A673 (cell line): ENCODE measurements at regions not wholly inside any gene's neighbourhood (a gene's known extent, or its start where the extent isn't known, plus 50 kb on each side); places are given as distances from the start of the nearest gene placed in this dataset.

Source experiments
- BruUV-seq: library from RNA; stranded (reverse); fragments of 400-500 nt; replicated peaks from 2 replicates; lab custom pipeline; 2021; lab: Mats Ljungman, UMichigan
- CTCF ChIA-PET: fragments of 300-600 bp; sonication (Branson Sonifier 250); formaldehyde crosslinking; loops from one replicate; lab custom pipeline; 2022; ENCODE audit warnings: antibody characterized with exemption; lab: Charles Lee
- POLR2A ChIA-PET: fragments of 300-600 bp; sonication (Branson Sonifier 250); formaldehyde crosslinking; loops from one replicate; lab custom pipeline; 2022; ENCODE audit warnings: antibody characterized with exemption; ENCODE audit not compliant: low non-redundant PET; lab: Charles Lee
- DNase-seq: peaks from one replicate; pipeline ENCODE4 v3.0.0-alpha.2; 2015; ENCODE audit warnings: low spot score
- H3K27ac ChIP-seq: fragments of 200-600 bp; sonication (generic); 2 replicates; pipeline ENCODE4 v1.5.1; 2016; ENCODE audit warnings: mixed run types, low read depth, mild to moderate bottlenecking, mixed read lengths, antibody characterized with exemption, low read length; ENCODE audit not compliant: poor library complexity, severe bottlenecking
- H3K27me3 ChIP-seq: fragments of 200-600 bp; sonication (generic); replicated peaks from 2 replicates; pipeline ENCODE4 v1.6.1; 2017; ENCODE audit warnings: mixed run types, low read depth, mild to moderate bottlenecking, mixed read lengths, antibody characterized with exemption, low read length; ENCODE audit not compliant: insufficient read depth, poor library complexity
- H3K36me3 ChIP-seq: fragments of 200-600 bp; sonication (generic); 2 replicates; pipeline ENCODE4 v1.6.1; 2016; ENCODE audit warnings: mixed run types, mild to moderate bottlenecking, mixed read lengths, antibody characterized with exemption, low read length; ENCODE audit not compliant: insufficient read depth, poor library complexity, severe bottlenecking
- H3K4me1 ChIP-seq: fragments of 200-600 bp; sonication (generic); 2 replicates; pipeline ENCODE4 v1.6.1; 2017; ENCODE audit warnings: mixed run types, mild to moderate bottlenecking, mixed read lengths, antibody characterized with exemption, low read length; ENCODE audit not compliant: insufficient read depth, poor library complexity, severe bottlenecking
- H3K4me3 ChIP-seq: fragments of 200-600 bp; sonication (generic); 2 replicates; pipeline ENCODE4 v1.5.1; 2016; ENCODE audit warnings: low read depth, mixed run types, mild to moderate bottlenecking, mixed read lengths, low read length; ENCODE audit not compliant: poor library complexity, severe bottlenecking
- H3K9me3 ChIP-seq: fragments of 200-600 bp; sonication (generic); 2 replicates; pipeline ENCODE4 v1.6.1; 2016; ENCODE audit warnings: mixed run types, low read depth, mild to moderate bottlenecking, mixed read lengths, antibody characterized with exemption, low read length; ENCODE audit not compliant: poor library complexity, severe bottlenecking
- EZH2 ChIP-seq: fragments of 200-600 bp; sonication (generic); IDR thresholded peaks from 2 replicates; pipeline ENCODE4 v1.6.1; 2017; ENCODE audit warnings: borderline replicate concordance, low read depth, mild to moderate bottlenecking, mixed read lengths, antibody characterized with exemption, low read length; ENCODE audit not compliant: poor library complexity, severe bottlenecking
- intact Hi-C: fragments of 100-400 bp; cut with micrococcal nuclease; formaldehyde crosslinking; loops from one replicate; pipeline ENCODE4 v1.10.0; 2022; ENCODE audit not compliant: unreplicated experiment
- TF ChIP-seq, protein P1 (sequence below): fragments of 300-800, 200-600 bp; sonication (generic); conservative IDR thresholded peaks from 2 replicates; pipeline ENCODE4 v1.5.1; 2017; ENCODE audit warnings: low read depth, mild to moderate bottlenecking, antibody characterized with exemption, low read length, moderate library complexity, mixed read lengths

GRCh38 chr4:58491620-58492019, 1381.4 kb upstream of the IGFBP7 start:
- POLR2A ChIA-PET, result no interaction called here
- Histone ChIP-seq H3K36me3 (no peaks in the 10 kb centered on the region), H3K27ac (no peak overlapping the region), H3K4me1 (no peaks in the 10 kb centered on the region), H3K4me3 (no peak overlapping the region), H3K9me3 (no peaks in the 10 kb centered on the region), H3K27me3 (no peaks in the 10 kb centered on the region)
- TF ChIP-seq, protein P1, sequence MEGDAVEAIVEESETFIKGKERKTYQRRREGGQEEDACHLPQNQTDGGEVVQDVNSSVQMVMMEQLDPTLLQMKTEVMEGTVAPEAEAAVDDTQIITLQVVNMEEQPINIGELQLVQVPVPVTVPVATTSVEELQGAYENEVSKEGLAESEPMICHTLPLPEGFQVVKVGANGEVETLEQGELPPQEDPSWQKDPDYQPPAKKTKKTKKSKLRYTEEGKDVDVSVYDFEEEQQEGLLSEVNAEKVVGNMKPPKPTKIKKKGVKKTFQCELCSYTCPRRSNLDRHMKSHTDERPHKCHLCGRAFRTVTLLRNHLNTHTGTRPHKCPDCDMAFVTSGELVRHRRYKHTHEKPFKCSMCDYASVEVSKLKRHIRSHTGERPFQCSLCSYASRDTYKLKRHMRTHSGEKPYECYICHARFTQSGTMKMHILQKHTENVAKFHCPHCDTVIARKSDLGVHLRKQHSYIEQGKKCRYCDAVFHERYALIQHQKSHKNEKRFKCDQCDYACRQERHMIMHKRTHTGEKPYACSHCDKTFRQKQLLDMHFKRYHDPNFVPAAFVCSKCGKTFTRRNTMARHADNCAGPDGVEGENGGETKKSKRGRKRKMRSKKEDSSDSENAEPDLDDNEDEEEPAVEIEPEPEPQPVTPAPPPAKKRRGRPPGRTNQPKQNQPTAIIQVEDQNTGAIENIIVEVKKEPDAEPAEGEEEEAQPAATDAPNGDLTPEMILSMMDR, result no peak
- no peak for TF ChIP-seq EZH2
- intact Hi-C loops, result no loop called here
- CTCF ChIA-PET, result no interaction called here
- no peak for DNase-seq
- no TSS peak for BruUV-seq

DNA sequence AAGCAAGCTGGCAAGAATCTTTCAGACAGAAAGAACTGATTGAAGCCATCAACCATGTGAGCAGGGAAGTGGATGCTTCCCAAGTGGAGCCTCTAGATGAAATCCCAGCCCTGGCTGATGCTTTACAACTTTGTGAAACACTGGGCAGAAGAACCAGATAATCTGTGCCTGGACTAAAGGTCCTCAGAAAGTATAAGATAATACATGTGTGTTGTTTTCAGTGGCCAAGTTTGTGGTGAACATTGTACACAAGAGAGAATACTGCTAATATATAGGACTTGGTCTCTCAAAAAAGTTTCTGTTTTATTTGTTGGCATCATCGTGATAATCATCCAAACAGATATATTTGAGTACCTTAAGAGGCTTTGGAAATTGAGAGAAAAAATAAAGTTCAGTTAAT, 1367.8 kb upstream of the IGFBP7 start:
- no peaks in the 10 kb centered on the region for H3K9me3 ChIP-seq
- intact Hi-C loops, result no loop called here
- no peak for DNase-seq
- no TSS peak for BruUV-seq
- no peak overlapping the region for H3K4me3 ChIP-seq
- TF ChIP-seq EZH2, result no peak
- TF ChIP-seq, protein P1, result no peak
- H3K4me1 ChIP-seq, result no peaks in the 10 kb centered on the region
- ChIA-PET CTCF (no interaction called here), POLR2A (no interaction called here)
- H3K36me3 ChIP-seq, result no peaks in the 10 kb centered on the region
- H3K27me3 ChIP-seq, result no peaks in the 10 kb centered on the region
- no peak overlapping the region for H3K27ac ChIP-seq

DNA sequence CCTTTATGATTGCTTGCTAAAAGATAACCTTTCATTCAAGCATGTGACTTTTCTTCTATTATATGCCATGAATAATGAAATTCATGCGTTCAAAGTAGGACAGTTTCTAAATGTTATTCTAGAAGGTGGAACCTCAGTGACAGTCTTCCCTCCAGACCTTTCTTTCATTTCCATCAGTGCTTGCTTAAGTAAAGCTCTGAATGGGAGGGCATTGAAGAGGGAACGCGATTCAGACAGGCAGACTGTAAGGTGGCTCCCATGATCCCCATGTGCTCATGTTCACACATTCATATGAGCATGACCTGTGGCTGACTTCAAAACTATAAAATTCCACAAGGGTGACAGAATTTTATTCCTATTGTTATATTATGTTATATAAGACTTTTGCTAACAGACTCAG, 1367.3 kb upstream of the IGFBP7 start:
- Histone ChIP-seq H3K27me3 (no peaks in the 10 kb centered on the region), H3K4me3 (no peak overlapping the region), H3K4me1 (no peaks in the 10 kb centered on the region), H3K9me3 (no peaks in the 10 kb centered on the region), H3K36me3 (no peaks in the 10 kb centered on the region), H3K27ac (no peak overlapping the region)
- DNase-seq, result no peak
- CTCF ChIA-PET, result no interaction called here
- TF ChIP-seq EZH2, result no peak
- TF ChIP-seq, protein P1, result no peak
- intact Hi-C loops, result no loop called here
- no TSS peak for BruUV-seq
- POLR2A ChIA-PET, result no interaction called here
